ENCODE measurements at regions not wholly inside any gene's neighbourhood (a gene's known extent, or its start where the extent isn't known, plus 50 kb on each side); places are given as distances from the start of the nearest gene placed in this dataset.

DNA sequence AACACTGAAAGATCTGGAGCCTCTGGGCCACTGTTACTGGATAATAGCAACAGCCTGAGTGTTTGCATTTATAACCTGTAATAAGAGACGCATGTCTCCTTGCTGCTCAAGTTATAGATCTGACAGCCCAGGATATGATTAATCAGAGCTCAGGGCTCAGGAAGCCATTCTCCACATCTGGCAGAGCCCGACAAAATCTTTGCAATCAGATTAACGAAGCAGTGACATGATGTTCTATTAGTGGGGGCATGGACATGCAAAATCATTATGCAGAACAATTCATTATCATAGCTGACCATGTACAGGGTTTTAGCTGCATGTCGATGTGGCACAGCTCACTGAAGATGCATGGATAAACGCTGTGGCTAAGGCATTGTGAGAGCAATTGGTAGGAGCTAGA is 730.3 kb downstream of the ZNF385D start:
- TF ChIP-seq POLR2A (IDR thresholded peaks at IDR 0.05; ENCODE audit: low read depth, low read length) (no peak), RAD21 (IDR thresholded peaks at IDR 0.05; ENCODE audit: insufficient read depth, low read depth, low read length) (no peak), CBX3 (IDR thresholded peaks at IDR 0.05; ENCODE audit: borderline replicate concordance, low read depth) (no peak), BCL3 (IDR thresholded peaks at IDR 0.05; ENCODE audit: borderline replicate concordance, insufficient read depth, low read depth, low read length, poor library complexity, severe bottlenecking) (no peak)
- TF ChIP-seq, protein P1, sequence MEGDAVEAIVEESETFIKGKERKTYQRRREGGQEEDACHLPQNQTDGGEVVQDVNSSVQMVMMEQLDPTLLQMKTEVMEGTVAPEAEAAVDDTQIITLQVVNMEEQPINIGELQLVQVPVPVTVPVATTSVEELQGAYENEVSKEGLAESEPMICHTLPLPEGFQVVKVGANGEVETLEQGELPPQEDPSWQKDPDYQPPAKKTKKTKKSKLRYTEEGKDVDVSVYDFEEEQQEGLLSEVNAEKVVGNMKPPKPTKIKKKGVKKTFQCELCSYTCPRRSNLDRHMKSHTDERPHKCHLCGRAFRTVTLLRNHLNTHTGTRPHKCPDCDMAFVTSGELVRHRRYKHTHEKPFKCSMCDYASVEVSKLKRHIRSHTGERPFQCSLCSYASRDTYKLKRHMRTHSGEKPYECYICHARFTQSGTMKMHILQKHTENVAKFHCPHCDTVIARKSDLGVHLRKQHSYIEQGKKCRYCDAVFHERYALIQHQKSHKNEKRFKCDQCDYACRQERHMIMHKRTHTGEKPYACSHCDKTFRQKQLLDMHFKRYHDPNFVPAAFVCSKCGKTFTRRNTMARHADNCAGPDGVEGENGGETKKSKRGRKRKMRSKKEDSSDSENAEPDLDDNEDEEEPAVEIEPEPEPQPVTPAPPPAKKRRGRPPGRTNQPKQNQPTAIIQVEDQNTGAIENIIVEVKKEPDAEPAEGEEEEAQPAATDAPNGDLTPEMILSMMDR (IDR thresholded peaks at IDR 0.05 in 2 of 3, conservative IDR thresholded peaks at IDR 0.05 in 1 of 3; ENCODE audit: control insufficient read depth in 2 of 3, extremely low read depth in 1 of 3, insufficient read depth in 1 of 3, low read depth in 3 of 3, low read length in 3 of 3): no peak
